ENCODE measurements at regions not wholly inside any gene's neighbourhood (a gene's known extent, or its start where the extent isn't known, plus 50 kb on each side); places are given as distances from the start of the nearest gene placed in this dataset.

GRCh38 chr2:145108959-145109710 lies 589.2 kb upstream of the ZEB2 start:
- TF ChIP-seq POLR2AphosphoS5 (IDR thresholded peaks at IDR 0.05; ENCODE audit: low read depth, low read length) (no peak), CTCF (IDR thresholded peaks at IDR 0.05) (no peak), REST (IDR thresholded peaks at IDR 0.05; ENCODE audit: insufficient read depth in 1 of 2, low read depth in 2 of 2, low read length in 1 of 2) (no peak), SIN3A (IDR thresholded peaks at IDR 0.05; ENCODE audit: borderline replicate concordance, insufficient read depth, low read depth, low read length) (no peak), TCF7L2 (IDR thresholded peaks at IDR 0.05; ENCODE audit: low read depth, low read length) (no peak)
